ENCODE measurements at regions not wholly inside any gene's neighbourhood (a gene's known extent, or its start where the extent isn't known, plus 50 kb on each side); places are given as distances from the start of the nearest gene placed in this dataset.

GRCh38 chr19:41495589-41495988 lies 52.6 kb downstream of the ERICH4 start:
- TF ChIP-seq POLR2A (IDR thresholded peaks at IDR 0.05) (no peak), CTCF (IDR thresholded peaks at IDR 0.05) (no peak)
